ENCODE measurements at regions not wholly inside any gene's neighbourhood (a gene's known extent, or its start where the extent isn't known, plus 50 kb on each side); places are given as distances from the start of the nearest gene placed in this dataset.

- FAIRE-seq = no peak
- in situ Hi-C loops (cut with HindIII; ENCODE audit: extremely low pct_ligation_motif_present, low pct_unique_long_range_greater_than_20kb) = no loop called here
Measured at GRCh38 chr21:15255261-15255660, 190.5 kb upstream of the NRIP1 start.

GRCh38 chr21:15255763-15256162, 191.0 kb upstream of the NRIP1 start:
- ATAC-seq = no peak
- in situ Hi-C loops (cut with HindIII; ENCODE audit: extremely low pct_ligation_motif_present, low pct_unique_long_range_greater_than_20kb) (no loop called here), intact Hi-C loops (cut with micrococcal nuclease; ENCODE audit: unreplicated experiment) (no loop called here)
- H4K20me1 ChIP-seq (ENCODE audit: insufficient read depth, low read length) = no peaks in the 10 kb centered on the region
- ChIA-PET POLR2A (no interaction called here), CTCF (ENCODE audit: low intra/inter-chr PET ratio, low total read pairs) (no interaction called here)
- no peaks in the 10 kb centered on the region for H3K79me2 ChIP-seq (ENCODE audit: insufficient read depth, low read length)
- no peak overlapping the region for H2AFZ ChIP-seq (ENCODE audit: low read length)
- DNase-seq (ENCODE audit: low spot score) = no peak
- no peak overlapping the region for H3K27ac ChIP-seq (ENCODE audit: extremely low read length, insufficient read depth, low read length)
- no peaks in the 10 kb centered on the region; a peak in 1 of 5 replicates for H3K27me3 ChIP-seq (ENCODE audit: control insufficient read depth in 1 of 2, insufficient read depth in 2 of 2, low read length in 2 of 2)
- H3K9ac ChIP-seq (ENCODE audit: insufficient read depth, low read depth, low read length) = no peak overlapping the region
- no TSS peak for BruUV-seq (replicated peaks)
- no peak for FAIRE-seq
- H3K4me1 ChIP-seq (ENCODE audit: insufficient read depth, low read length) = peaks cover 14% of the 10 kb centered on the region
- H3K36me3 ChIP-seq (replicated peaks in 1 of 2; ENCODE audit: control insufficient read depth in 1 of 2, insufficient read depth in 2 of 2, low read length in 2 of 2) = no peaks in the 10 kb centered on the region
- no peaks in the 10 kb centered on the region for H3K9me3 ChIP-seq (ENCODE audit: low read length)
- H3K4me3 ChIP-seq (replicated peaks in 1 of 3; ENCODE audit: insufficient read depth in 1 of 3, low read depth in 2 of 3, low read length in 3 of 3) = no peak overlapping the region
- no peak overlapping the region for H3K4me2 ChIP-seq (ENCODE audit: low read depth, low read length)
- TF ChIP-seq ZNF670 (CRISPR knock-in tag; IDR thresholded peaks at IDR 0.05; ENCODE audit: borderline replicate concordance) = no peak
- TF ChIP-seq ZFX (CRISPR knock-in tag; IDR thresholded peaks at IDR 0.05; ENCODE audit: low read depth) = no peak
- TF ChIP-seq ZNF781 (CRISPR knock-in tag; IDR thresholded peaks at IDR 0.05; ENCODE audit: borderline replicate concordance, not compliant biosample characterization) = no peak
- no peak for TF ChIP-seq TAF15 (IDR thresholded peaks at IDR 0.05; ENCODE audit: low read depth, low read length, poor library complexity, severe bottlenecking)
- no peak for TF ChIP-seq RERE (CRISPR knock-in tag; IDR thresholded peaks at IDR 0.05; ENCODE audit: low read depth)
- no peak for TF ChIP-seq PHF8 (CRISPR knock-in tag; IDR thresholded peaks at IDR 0.05)
- TF ChIP-seq ZNF30 (CRISPR knock-in tag; IDR thresholded peaks at IDR 0.05) = no peak
- no peak for TF ChIP-seq MYPOP (CRISPR knock-in tag; IDR thresholded peaks at IDR 0.05)
- TF ChIP-seq ZNF550 (CRISPR knock-in tag; IDR thresholded peaks at IDR 0.05; ENCODE audit: borderline replicate concordance) = no peak
- TF ChIP-seq ZNF432 (CRISPR knock-in tag; IDR thresholded peaks at IDR 0.05; ENCODE audit: borderline replicate concordance) = no peak
- no peak for TF ChIP-seq CEBPG (CRISPR knock-in tag; IDR thresholded peaks at IDR 0.05)

More at GRCh38 chr21:15255261-15255660, 190.5 kb upstream of the NRIP1 start:
- DNase-seq (ENCODE audit: low spot score) (no peak), ATAC-seq (no peak)
- H4K20me1 ChIP-seq (ENCODE audit: insufficient read depth, low read length) = no peaks in the 10 kb centered on the region
- POLR2A ChIA-PET = no interaction called here
- no peak overlapping the region for H3K9ac ChIP-seq (ENCODE audit: insufficient read depth, low read depth, low read length)
- no peaks in the 10 kb centered on the region; a peak in 1 of 5 replicates for H3K27me3 ChIP-seq (ENCODE audit: control insufficient read depth in 1 of 2, insufficient read depth in 2 of 2, low read length in 2 of 2)
- H3K4me3 ChIP-seq (replicated peaks in 1 of 3; ENCODE audit: insufficient read depth in 1 of 3, low read depth in 2 of 3, low read length in 3 of 3) = no peak overlapping the region
- no peaks in the 10 kb centered on the region for H3K9me3 ChIP-seq (ENCODE audit: low read length)
- no peak overlapping the region for H3K4me2 ChIP-seq (ENCODE audit: low read depth, low read length)
- intact Hi-C loops (cut with micrococcal nuclease; ENCODE audit: unreplicated experiment) = no loop called here
- TF ChIP-seq MXD3 (CRISPR knock-in tag; IDR thresholded peaks at IDR 0.05) = no peak
- BruUV-seq (replicated peaks) = no TSS peak
- H3K79me2 ChIP-seq (ENCODE audit: insufficient read depth, low read length) = no peaks in the 10 kb centered on the region
- H2AFZ ChIP-seq (ENCODE audit: low read length) = no peak overlapping the region
- 91% methylated on average over 7 of the region's 7 CpGs for WGBS (ENCODE audit: low lambda C conversion rate)
- peaks cover 14% of the 10 kb centered on the region for H3K4me1 ChIP-seq (ENCODE audit: insufficient read depth, low read length)
- H3K27ac ChIP-seq (ENCODE audit: extremely low read length, insufficient read depth, low read length) = no peak overlapping the region
- H3K36me3 ChIP-seq (replicated peaks in 1 of 2; ENCODE audit: control insufficient read depth in 1 of 2, insufficient read depth in 2 of 2, low read length in 2 of 2) = no peaks in the 10 kb centered on the region
- CTCF ChIA-PET (ENCODE audit: low intra/inter-chr PET ratio, low total read pairs) = no interaction called here
